ENCODE measurements at regions not wholly inside any gene's neighbourhood (a gene's known extent, or its start where the extent isn't known, plus 50 kb on each side); places are given as distances from the start of the nearest gene placed in this dataset.

DNA sequence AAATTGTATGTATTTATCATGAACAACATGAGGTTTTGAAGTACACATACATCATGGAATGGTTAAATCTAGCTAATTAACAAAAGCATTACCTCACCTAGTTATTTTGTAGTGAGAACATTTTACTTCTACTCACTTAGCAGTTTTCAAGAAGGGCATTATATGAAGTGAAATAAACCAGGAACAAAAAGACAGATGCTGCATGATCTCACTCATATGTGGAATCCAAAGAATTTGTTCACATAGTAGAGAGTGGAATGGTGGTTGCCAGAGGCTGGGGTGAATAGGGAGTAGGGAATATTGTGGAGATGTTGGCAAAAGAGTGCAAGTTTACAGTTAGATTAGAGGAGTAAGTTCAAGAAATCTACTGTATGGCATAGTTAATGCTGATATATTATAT lies 292.0 kb downstream of the ASXL3 start:
- TF ChIP-seq, protein P1, sequence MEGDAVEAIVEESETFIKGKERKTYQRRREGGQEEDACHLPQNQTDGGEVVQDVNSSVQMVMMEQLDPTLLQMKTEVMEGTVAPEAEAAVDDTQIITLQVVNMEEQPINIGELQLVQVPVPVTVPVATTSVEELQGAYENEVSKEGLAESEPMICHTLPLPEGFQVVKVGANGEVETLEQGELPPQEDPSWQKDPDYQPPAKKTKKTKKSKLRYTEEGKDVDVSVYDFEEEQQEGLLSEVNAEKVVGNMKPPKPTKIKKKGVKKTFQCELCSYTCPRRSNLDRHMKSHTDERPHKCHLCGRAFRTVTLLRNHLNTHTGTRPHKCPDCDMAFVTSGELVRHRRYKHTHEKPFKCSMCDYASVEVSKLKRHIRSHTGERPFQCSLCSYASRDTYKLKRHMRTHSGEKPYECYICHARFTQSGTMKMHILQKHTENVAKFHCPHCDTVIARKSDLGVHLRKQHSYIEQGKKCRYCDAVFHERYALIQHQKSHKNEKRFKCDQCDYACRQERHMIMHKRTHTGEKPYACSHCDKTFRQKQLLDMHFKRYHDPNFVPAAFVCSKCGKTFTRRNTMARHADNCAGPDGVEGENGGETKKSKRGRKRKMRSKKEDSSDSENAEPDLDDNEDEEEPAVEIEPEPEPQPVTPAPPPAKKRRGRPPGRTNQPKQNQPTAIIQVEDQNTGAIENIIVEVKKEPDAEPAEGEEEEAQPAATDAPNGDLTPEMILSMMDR (IDR thresholded peaks at IDR 0.05) = no peak
- TF ChIP-seq POLR2A (IDR thresholded peaks at IDR 0.05) = no peak

All from body of pancreas (tissue), 4 donors.